ENCODE measurements at regions not wholly inside any gene's neighbourhood (a gene's known extent, or its start where the extent isn't known, plus 50 kb on each side); places are given as distances from the start of the nearest gene placed in this dataset.

GRCh38 chr11:15874704-15875103 lies 481.6 kb downstream of the SOX6 start:
- POLR2A ChIA-PET: no interaction called here
- CTCF ChIA-PET: no interaction called here
- Histone ChIP-seq H3K9me3 (ENCODE audit: control insufficient read depth, insufficient read depth, low read depth, low read length) (no peaks in the 10 kb centered on the region), H3K36me3 (ENCODE audit: control insufficient read depth, insufficient read depth, low read length) (no peaks in the 10 kb centered on the region), H3K4me1 (ENCODE audit: control insufficient read depth, insufficient read depth, low read length) (no peaks in the 10 kb centered on the region), H3K27me3 (ENCODE audit: control insufficient read depth, insufficient read depth, low read length) (no peaks in the 10 kb centered on the region; the same call in 1 of the 2 replicates), H3K27ac (ENCODE audit: low read length) (no peak overlapping the region), H3K4me3 (ENCODE audit: low read depth in 2 of 2, low read length in 2 of 2) (no peak overlapping the region)
- intact Hi-C loops (cut with micrococcal nuclease; ENCODE audit: unreplicated experiment): no loop called here
- in situ Hi-C loops (cut with HindIII; ENCODE audit: low pct_unique_long_range_greater_than_20kb, low sequenced_read_pairs): no loop called here
- TF ChIP-seq REST (IDR thresholded peaks at IDR 0.05; ENCODE audit: insufficient read depth in 1 of 2, low read depth in 2 of 2, low read length in 1 of 2) (no peak), POLR2AphosphoS5 (IDR thresholded peaks at IDR 0.05; ENCODE audit: low read depth, low read length) (no peak), SIN3A (IDR thresholded peaks at IDR 0.05; ENCODE audit: borderline replicate concordance, insufficient read depth, low read depth, low read length) (no peak), TCF7L2 (IDR thresholded peaks at IDR 0.05; ENCODE audit: low read depth, low read length) (no peak)
- TF ChIP-seq, protein P1, sequence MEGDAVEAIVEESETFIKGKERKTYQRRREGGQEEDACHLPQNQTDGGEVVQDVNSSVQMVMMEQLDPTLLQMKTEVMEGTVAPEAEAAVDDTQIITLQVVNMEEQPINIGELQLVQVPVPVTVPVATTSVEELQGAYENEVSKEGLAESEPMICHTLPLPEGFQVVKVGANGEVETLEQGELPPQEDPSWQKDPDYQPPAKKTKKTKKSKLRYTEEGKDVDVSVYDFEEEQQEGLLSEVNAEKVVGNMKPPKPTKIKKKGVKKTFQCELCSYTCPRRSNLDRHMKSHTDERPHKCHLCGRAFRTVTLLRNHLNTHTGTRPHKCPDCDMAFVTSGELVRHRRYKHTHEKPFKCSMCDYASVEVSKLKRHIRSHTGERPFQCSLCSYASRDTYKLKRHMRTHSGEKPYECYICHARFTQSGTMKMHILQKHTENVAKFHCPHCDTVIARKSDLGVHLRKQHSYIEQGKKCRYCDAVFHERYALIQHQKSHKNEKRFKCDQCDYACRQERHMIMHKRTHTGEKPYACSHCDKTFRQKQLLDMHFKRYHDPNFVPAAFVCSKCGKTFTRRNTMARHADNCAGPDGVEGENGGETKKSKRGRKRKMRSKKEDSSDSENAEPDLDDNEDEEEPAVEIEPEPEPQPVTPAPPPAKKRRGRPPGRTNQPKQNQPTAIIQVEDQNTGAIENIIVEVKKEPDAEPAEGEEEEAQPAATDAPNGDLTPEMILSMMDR (IDR thresholded peaks at IDR 0.05): no peak
- no TSS peak for BruUV-seq (replicated peaks)
- DNase-seq (ENCODE audit: low read depth, low spot score): no peak
- ATAC-seq: no peak

GRCh38 chr11:15875393-15875792 lies 481.0 kb downstream of the SOX6 start:
- TF ChIP-seq TCF7L2 (IDR thresholded peaks at IDR 0.05; ENCODE audit: low read depth, low read length) (no peak), REST (IDR thresholded peaks at IDR 0.05; ENCODE audit: insufficient read depth in 1 of 2, low read depth in 2 of 2, low read length in 1 of 2) (no peak), SIN3A (IDR thresholded peaks at IDR 0.05; ENCODE audit: borderline replicate concordance, insufficient read depth, low read depth, low read length) (no peak), POLR2AphosphoS5 (IDR thresholded peaks at IDR 0.05; ENCODE audit: low read depth, low read length) (no peak)
- TF ChIP-seq, protein P1 (IDR thresholded peaks at IDR 0.05): no peak
- DNase-seq (ENCODE audit: low read depth, low spot score) (no peak), ATAC-seq (no peak)
- CTCF ChIA-PET: no interaction called here
- H3K36me3 ChIP-seq (ENCODE audit: control insufficient read depth, insufficient read depth, low read length): no peaks in the 10 kb centered on the region
- no peaks in the 10 kb centered on the region for H3K4me1 ChIP-seq (ENCODE audit: control insufficient read depth, insufficient read depth, low read length)
- intact Hi-C loops (cut with micrococcal nuclease; ENCODE audit: unreplicated experiment) (no loop called here), in situ Hi-C loops (cut with HindIII; ENCODE audit: low pct_unique_long_range_greater_than_20kb, low sequenced_read_pairs) (no loop called here)
- H3K4me3 ChIP-seq (ENCODE audit: low read depth in 2 of 2, low read length in 2 of 2): no peak overlapping the region
- no TSS peak for BruUV-seq (replicated peaks)
- no peak overlapping the region for H3K27ac ChIP-seq (ENCODE audit: low read length)
- POLR2A ChIA-PET: no interaction called here
- H3K9me3 ChIP-seq (ENCODE audit: control insufficient read depth, insufficient read depth, low read depth, low read length): no peaks in the 10 kb centered on the region
- H3K27me3 ChIP-seq (ENCODE audit: control insufficient read depth, insufficient read depth, low read length): no peaks in the 10 kb centered on the region; the same call in 1 of the 2 replicates

Data from Panc1 (cell line).